Tibial nerve (tissue), 4 donors: ENCODE measurements at regions not wholly inside any gene's neighbourhood (a gene's known extent, or its start where the extent isn't known, plus 50 kb on each side); places are given as distances from the start of the nearest gene placed in this dataset.

Experiments used
- EP300 ChIP-seq, 2 donors: sonication (generic); formaldehyde crosslinking; IDR thresholded peaks; one replicate each; pipeline ENCODE4 v1.6.1; 2017; ENCODE audit warnings: antibody characterized with exemption in 2 of 2, mild to moderate bottlenecking in 1 of 2
- POLR2A ChIP-seq, 2 donors: fragments of 450-650 bp; IDR thresholded peaks; one replicate each; pipeline ENCODE4 v1.6.1; 2017; ENCODE audit warnings: antibody characterized with exemption in 2 of 2, mild to moderate bottlenecking in 2 of 2, moderate library complexity in 2 of 2
- TF ChIP-seq, protein P1 (sequence below), 5 experiments: fragments of 200-600 bp in 3 of 5; fragments of 450-650 bp in 2 of 5; sonication (generic) in 3 of 5; IDR thresholded peaks; one replicate each; pipeline ENCODE4 v1.5.1; 2016 to 2019; ENCODE audit warnings: antibody characterized with exemption in 5 of 5, mild to moderate bottlenecking in 3 of 5, moderate library complexity in 2 of 5

DNA sequence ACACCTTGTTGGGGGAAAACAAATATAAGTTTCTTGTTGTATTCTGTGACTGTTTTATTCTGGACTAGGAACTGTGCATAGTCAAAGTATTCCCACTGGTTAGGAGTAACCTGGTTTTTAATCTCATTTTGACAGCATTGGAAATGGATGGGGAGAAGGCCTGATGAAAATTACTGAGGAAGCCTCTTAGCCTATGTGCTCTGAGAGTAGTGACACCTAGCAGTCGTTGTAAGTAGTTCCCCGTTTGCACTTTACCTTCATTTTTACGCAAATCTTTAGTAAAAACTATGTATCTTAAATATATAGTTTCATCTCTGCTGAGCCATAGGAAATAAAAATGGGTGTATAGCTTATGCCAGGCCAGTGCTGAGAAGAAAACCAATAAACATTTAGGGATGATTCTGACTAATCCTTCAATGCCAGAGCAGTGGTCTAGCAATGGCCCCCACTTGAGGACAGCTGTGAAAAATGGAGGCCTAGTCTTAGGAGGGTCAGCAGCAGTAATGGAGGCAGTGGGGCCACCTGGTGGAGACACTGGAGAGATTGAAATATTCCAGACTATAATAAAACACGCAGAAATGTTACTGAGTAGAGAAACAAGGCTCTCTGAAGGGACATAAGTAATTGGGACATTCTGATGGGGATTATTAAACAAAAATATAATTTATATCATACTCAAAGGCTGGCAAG lies 133.2 kb upstream of the NOVA1 start:
- TF ChIP-seq, protein P1, sequence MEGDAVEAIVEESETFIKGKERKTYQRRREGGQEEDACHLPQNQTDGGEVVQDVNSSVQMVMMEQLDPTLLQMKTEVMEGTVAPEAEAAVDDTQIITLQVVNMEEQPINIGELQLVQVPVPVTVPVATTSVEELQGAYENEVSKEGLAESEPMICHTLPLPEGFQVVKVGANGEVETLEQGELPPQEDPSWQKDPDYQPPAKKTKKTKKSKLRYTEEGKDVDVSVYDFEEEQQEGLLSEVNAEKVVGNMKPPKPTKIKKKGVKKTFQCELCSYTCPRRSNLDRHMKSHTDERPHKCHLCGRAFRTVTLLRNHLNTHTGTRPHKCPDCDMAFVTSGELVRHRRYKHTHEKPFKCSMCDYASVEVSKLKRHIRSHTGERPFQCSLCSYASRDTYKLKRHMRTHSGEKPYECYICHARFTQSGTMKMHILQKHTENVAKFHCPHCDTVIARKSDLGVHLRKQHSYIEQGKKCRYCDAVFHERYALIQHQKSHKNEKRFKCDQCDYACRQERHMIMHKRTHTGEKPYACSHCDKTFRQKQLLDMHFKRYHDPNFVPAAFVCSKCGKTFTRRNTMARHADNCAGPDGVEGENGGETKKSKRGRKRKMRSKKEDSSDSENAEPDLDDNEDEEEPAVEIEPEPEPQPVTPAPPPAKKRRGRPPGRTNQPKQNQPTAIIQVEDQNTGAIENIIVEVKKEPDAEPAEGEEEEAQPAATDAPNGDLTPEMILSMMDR (IDR thresholded peaks at IDR 0.05): peak in 2 of 5 experiments; percentile 16 to 18
- TF ChIP-seq POLR2A (IDR thresholded peaks at IDR 0.05): no peak
- TF ChIP-seq EP300 (IDR thresholded peaks at IDR 0.05): no peak
